Gastroesophageal sphincter (tissue), 3 donors: ENCODE measurements at regions not wholly inside any gene's neighbourhood (a gene's known extent, or its start where the extent isn't known, plus 50 kb on each side); places are given as distances from the start of the nearest gene placed in this dataset.
"Not testable (repeated sequence)": the region's sequence is repeated elsewhere in the genome, so short reads cannot be mapped to it uniquely, and the experiment has no call there.

Experiments used
- EP300 ChIP-seq: sonication (generic); formaldehyde crosslinking; IDR thresholded peaks from one replicate; pipeline ENCODE4 v1.6.1; 2017; ENCODE audit warnings: antibody characterized with exemption, mild to moderate bottlenecking
- POLR2A ChIP-seq, 2 donors: fragments of 450-650 bp; IDR thresholded peaks; one replicate each; pipeline ENCODE4 v1.6.1; 2017; ENCODE audit warnings: antibody characterized with exemption in 2 of 2, mild to moderate bottlenecking in 2 of 2, moderate library complexity in 1 of 2
- POLR2AphosphoS5 ChIP-seq: sonication (generic); formaldehyde crosslinking; IDR thresholded peaks from one replicate; pipeline ENCODE4 v1.6.1; 2017; ENCODE audit warnings: antibody characterized with exemption
- TF ChIP-seq, protein P1 (sequence below), 4 experiments: fragments of 200-600 bp in 2 of 4; fragments of 450-650 bp in 2 of 4; sonication (generic) in 1 of 4; IDR thresholded peaks; one replicate each; pipeline ENCODE4 v1.5.1; 2017 to 2019; ENCODE audit warnings: antibody characterized with exemption in 4 of 4, mild to moderate bottlenecking in 2 of 4, moderate library complexity in 2 of 4

DNA sequence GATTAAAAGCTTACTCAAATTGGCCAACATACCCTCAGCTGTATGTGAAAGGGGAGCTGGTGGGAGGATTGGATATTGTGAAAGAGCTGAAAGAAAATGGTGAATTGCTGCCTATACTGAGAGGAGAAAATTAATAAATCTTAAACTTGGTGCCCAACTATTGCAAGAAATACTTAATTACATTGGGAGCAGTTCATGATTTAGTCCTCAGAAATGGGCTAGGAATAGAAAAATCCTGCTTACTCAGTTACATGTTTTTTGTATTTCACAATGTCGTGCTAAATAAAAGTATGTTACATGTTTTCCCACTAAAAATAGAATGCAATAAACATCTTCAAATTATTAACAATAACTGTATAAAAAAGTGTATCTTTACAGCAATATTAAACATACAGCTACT, 100.0 kb downstream of the FAM217A start:
- TF ChIP-seq POLR2A (IDR thresholded peaks at IDR 0.05); POLR2AphosphoS5; EP300: not testable (repeated sequence)
- TF ChIP-seq, protein P1, sequence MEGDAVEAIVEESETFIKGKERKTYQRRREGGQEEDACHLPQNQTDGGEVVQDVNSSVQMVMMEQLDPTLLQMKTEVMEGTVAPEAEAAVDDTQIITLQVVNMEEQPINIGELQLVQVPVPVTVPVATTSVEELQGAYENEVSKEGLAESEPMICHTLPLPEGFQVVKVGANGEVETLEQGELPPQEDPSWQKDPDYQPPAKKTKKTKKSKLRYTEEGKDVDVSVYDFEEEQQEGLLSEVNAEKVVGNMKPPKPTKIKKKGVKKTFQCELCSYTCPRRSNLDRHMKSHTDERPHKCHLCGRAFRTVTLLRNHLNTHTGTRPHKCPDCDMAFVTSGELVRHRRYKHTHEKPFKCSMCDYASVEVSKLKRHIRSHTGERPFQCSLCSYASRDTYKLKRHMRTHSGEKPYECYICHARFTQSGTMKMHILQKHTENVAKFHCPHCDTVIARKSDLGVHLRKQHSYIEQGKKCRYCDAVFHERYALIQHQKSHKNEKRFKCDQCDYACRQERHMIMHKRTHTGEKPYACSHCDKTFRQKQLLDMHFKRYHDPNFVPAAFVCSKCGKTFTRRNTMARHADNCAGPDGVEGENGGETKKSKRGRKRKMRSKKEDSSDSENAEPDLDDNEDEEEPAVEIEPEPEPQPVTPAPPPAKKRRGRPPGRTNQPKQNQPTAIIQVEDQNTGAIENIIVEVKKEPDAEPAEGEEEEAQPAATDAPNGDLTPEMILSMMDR (IDR thresholded peaks at IDR 0.05): not testable (repeated sequence)
